RWPE2 (cell line): ENCODE measurements at regions not wholly inside any gene's neighbourhood (a gene's known extent, or its start where the extent isn't known, plus 50 kb on each side); places are given as distances from the start of the nearest gene placed in this dataset.
A peak's percentile ranks its signal among the peaks of the same experiment; 100 is the strongest.

Experiments used
- ATAC-seq: fragments of 200-7000 bp; cut with Tn5 transposase; 3 replicates; pipeline ENCODE4 v1.9.1; 2021; ENCODE audit warnings: low read depth
- DNase-seq: peaks from one replicate; pipeline ENCODE4 v3.0.0-alpha.2; 2020; ENCODE audit warnings: low spot score
- H3K27ac ChIP-seq: fragments of 450-650 bp; 2 replicates; pipeline ENCODE4 v1.5.1; 2017; ENCODE audit warnings: mild to moderate bottlenecking; ENCODE audit not compliant: poor library complexity, severe bottlenecking
- H3K27me3 ChIP-seq: fragments of 250-450 bp; sonication (Bioruptor Pico); 2 replicates; pipeline ENCODE4 v1.5.1; 2021; ENCODE audit warnings: mild to moderate bottlenecking, moderate library complexity; ENCODE audit not compliant: insufficient read depth, poor library complexity, severe bottlenecking
- H3K36me3 ChIP-seq: fragments of 250-450 bp; sonication (Bioruptor Pico); 2 replicates; pipeline ENCODE4 v1.5.1; 2020; ENCODE audit warnings: low read depth, mild to moderate bottlenecking, moderate library complexity
- H3K4me1 ChIP-seq: fragments of 250-450 bp; sonication (Bioruptor Pico); 2 replicates; pipeline ENCODE4 v1.5.1; 2021; ENCODE audit warnings: mild to moderate bottlenecking, moderate library complexity; ENCODE audit not compliant: insufficient read depth, poor library complexity, severe bottlenecking
- H3K4me3 ChIP-seq: fragments of 250-450 bp; sonication (Bioruptor Pico); 2 replicates; pipeline ENCODE4 v1.5.1; 2021; ENCODE audit warnings: mild to moderate bottlenecking, moderate library complexity; ENCODE audit not compliant: severe bottlenecking
- H3K9me3 ChIP-seq: fragments of 250-450 bp; sonication (Bioruptor Pico); 2 replicates; pipeline ENCODE4 v1.5.1; 2021; ENCODE audit warnings: mild to moderate bottlenecking, moderate library complexity; ENCODE audit not compliant: severe bottlenecking
- TF ChIP-seq, protein P1 (sequence below): fragments of 450-650 bp; IDR thresholded peaks from one replicate; pipeline ENCODE4 v1.5.1; 2017; ENCODE audit warnings: mild to moderate bottlenecking, moderate library complexity; ENCODE audit not compliant: poor library complexity, severe bottlenecking

DNA sequence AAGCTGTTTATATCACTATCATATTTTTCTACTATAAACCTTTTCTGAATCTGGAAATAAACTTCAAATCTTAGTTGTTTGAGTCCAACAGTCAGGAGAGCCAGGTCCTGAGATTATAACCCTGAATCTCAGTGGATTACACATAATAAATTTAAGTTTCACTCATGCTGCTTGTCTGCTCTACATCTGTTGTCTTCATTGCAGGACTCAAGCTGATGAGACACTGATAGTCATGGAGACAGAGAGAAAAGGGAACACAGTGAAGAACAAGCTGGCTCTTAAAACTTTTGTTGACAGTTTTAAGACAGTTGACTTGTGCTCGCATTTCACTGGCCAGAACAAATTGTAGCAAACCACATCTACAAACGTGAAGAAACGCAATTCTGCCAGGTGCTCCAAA is 327.0 kb upstream of the CTSO start:
- DNase-seq = no peak
- Histone ChIP-seq H3K36me3 (no peaks in the 10 kb centered on the region), H3K4me3 (no peak overlapping the region), H3K4me1 (no peaks in the 10 kb centered on the region), H3K9me3 (no peaks in the 10 kb centered on the region), H3K27ac (no peak overlapping the region), H3K27me3 (no peaks in the 10 kb centered on the region)
- ATAC-seq = no peak
- TF ChIP-seq, protein P1, sequence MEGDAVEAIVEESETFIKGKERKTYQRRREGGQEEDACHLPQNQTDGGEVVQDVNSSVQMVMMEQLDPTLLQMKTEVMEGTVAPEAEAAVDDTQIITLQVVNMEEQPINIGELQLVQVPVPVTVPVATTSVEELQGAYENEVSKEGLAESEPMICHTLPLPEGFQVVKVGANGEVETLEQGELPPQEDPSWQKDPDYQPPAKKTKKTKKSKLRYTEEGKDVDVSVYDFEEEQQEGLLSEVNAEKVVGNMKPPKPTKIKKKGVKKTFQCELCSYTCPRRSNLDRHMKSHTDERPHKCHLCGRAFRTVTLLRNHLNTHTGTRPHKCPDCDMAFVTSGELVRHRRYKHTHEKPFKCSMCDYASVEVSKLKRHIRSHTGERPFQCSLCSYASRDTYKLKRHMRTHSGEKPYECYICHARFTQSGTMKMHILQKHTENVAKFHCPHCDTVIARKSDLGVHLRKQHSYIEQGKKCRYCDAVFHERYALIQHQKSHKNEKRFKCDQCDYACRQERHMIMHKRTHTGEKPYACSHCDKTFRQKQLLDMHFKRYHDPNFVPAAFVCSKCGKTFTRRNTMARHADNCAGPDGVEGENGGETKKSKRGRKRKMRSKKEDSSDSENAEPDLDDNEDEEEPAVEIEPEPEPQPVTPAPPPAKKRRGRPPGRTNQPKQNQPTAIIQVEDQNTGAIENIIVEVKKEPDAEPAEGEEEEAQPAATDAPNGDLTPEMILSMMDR = no peak

DNA sequence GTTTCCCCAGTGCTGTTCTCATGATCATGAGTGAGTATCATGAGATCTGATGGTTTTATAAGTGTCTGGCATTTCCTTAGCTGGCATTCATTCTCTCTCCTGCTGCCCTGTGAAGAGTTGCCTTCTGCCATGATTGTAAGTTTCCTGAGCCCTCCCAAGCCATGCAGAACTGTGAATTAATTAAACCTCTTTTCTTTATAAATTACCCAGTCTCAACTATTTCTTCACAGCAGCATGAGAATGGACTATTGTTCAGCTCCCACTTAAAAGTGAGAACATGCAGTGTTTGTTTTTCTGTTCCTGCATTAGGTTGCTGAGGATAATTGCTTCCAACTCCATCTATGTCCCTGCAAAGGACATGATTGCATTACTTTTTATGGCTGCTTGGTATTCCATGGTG is 311.7 kb upstream of the CTSO start:
- TF ChIP-seq, protein P1 = no peak
- ATAC-seq = no peak

DNA sequence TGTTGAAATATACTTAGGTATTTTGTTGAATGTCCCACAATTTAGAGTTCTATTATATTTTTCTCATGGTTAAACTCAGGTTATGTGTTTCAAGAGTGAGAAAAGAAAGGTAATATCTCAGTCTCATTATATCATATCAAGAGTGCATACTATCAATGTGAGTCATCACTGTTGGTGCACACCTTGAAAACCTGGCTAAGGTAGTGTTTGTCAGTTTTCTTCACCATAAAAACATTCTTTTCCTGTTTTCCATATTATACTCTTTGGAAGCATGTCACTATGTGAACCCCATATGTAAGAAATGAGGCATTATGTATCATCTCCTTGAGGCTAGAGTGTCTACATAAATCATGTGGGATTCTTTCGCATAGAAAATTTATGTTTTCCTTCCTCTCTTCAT is 307.6 kb upstream of the CTSO start:
- H3K27ac ChIP-seq = peak overlapping the region; percentile 54
- ATAC-seq (peak; percentile 97), DNase-seq (no peak)
- H3K27me3 ChIP-seq = no peaks in the 10 kb centered on the region
- H3K4me3 ChIP-seq = no peak overlapping the region
- TF ChIP-seq, protein P1 = no peak
- no peaks in the 10 kb centered on the region for H3K36me3 ChIP-seq
- peaks cover 11% of the 10 kb centered on the region for H3K4me1 ChIP-seq
- H3K9me3 ChIP-seq = no peaks in the 10 kb centered on the region

More for the DNA sequence above, 311.7 kb upstream of the CTSO start:
- no peak for DNase-seq
- Histone ChIP-seq H3K27ac (no peak overlapping the region), H3K4me3 (no peak overlapping the region), H3K27me3 (no peaks in the 10 kb centered on the region), H3K4me1 (peaks cover 11% of the 10 kb centered on the region), H3K36me3 (no peaks in the 10 kb centered on the region), H3K9me3 (no peaks in the 10 kb centered on the region)

DNA sequence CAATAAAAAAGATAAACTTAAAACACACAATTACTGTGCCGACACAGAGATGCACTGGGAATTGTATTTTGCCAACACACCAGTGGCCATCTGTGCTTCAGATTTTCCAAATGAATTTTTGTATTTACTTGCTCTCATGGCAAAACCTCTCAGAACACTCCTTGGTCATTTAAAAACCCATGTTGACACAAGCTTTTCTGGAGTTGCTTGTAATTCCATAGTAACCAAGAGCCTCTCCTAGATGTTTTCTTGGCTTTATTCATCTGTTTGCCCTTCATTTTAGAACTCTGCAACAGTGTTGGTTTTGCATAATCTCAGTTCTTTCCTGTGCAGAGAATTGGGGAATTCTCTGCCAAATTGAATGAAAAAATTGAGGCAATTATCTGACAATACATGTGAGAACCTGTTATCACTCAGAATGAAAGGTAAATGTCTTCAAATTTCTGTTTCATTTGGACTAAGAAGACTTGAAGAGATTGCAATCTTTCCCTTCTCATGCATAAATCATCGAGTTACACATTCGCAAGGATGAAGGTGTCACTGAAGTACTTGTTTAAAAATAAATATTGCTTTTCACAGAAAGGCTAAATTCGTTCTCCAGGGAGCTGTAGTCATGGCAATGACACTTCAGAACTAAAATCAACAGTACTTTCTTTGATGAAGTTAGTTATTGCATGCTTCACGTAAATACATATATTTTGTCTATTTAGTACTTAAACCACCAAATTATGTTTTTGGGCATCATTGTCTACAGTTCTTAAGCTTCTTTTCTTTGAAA is 301.8 kb upstream of the CTSO start:
- H3K4me1 ChIP-seq = no peaks in the 10 kb centered on the region
- no peak for DNase-seq

More for the DNA sequence above, 301.8 kb upstream of the CTSO start:
- no peak overlapping the region for H3K27ac ChIP-seq
- no peak for ATAC-seq
- no peaks in the 10 kb centered on the region for H3K9me3 ChIP-seq
- TF ChIP-seq, protein P1 = no peak
- H3K4me3 ChIP-seq = no peak overlapping the region
- no peaks in the 10 kb centered on the region for H3K27me3 ChIP-seq
- H3K36me3 ChIP-seq = no peaks in the 10 kb centered on the region
